NCI-H2107 treated with DMSO at 0.1 percent for 48 hours (cell line): ENCODE measurements at regions not wholly inside any gene's neighbourhood (a gene's known extent, or its start where the extent isn't known, plus 50 kb on each side); places are given as distances from the start of the nearest gene placed in this dataset.

Experiments used
- DNase-seq: peaks from one replicate; lab custom pipeline; 2025; ENCODE audit not compliant: unreplicated experiment; lab: John Stamatoyannopoulos, UW

- DNase-seq: no peak
Measured at GRCh38 chr2:71823526-71823925, 324.1 kb downstream of the CYP26B1 start.

GRCh38 chr2:71822463-71822862 is 325.2 kb downstream of the CYP26B1 start:
- DNase-seq: no peak

- DNase-seq: no peak
Measured at GRCh38 chr2:71821856-71822255, 325.8 kb downstream of the CYP26B1 start.

GRCh38 chr2:71816815-71817214 is 330.8 kb downstream of the CYP26B1 start:
- DNase-seq: no peak

GRCh38 chr2:71815701-71816474 is 331.8 kb downstream of the CYP26B1 start:
- DNase-seq: no peak

GRCh38 chr2:71814885-71815284 is 332.8 kb downstream of the CYP26B1 start:
- DNase-seq: no peak

GRCh38 chr2:71813807-71814470 is 333.7 kb downstream of the CYP26B1 start:
- DNase-seq: no peak

- DNase-seq: no peak
Measured at GRCh38 chr2:71813315-71813714, 334.3 kb downstream of the CYP26B1 start.

- DNase-seq: no peak
Measured at GRCh38 chr2:71812736-71813135, 334.9 kb downstream of the CYP26B1 start.

- DNase-seq: no peak
Measured at GRCh38 chr2:71811726-71812125, 335.9 kb downstream of the CYP26B1 start.

GRCh38 chr2:71811157-71811556 is 336.5 kb downstream of the CYP26B1 start:
- no peak for DNase-seq

- no peak for DNase-seq
Measured at GRCh38 chr2:71807581-71808451, 339.8 kb downstream of the CYP26B1 start.

GRCh38 chr2:71806432-71806831 is 341.2 kb downstream of the CYP26B1 start:
- DNase-seq: no peak

GRCh38 chr2:71804281-71804751 is 343.3 kb downstream of the CYP26B1 start:
- DNase-seq: no peak

GRCh38 chr2:71803398-71803797 is 344.3 kb downstream of the CYP26B1 start:
- DNase-seq: no peak

GRCh38 chr2:71802556-71802955 is 345.1 kb downstream of the CYP26B1 start:
- no peak for DNase-seq

GRCh38 chr2:71801969-71802368 is 345.7 kb downstream of the CYP26B1 start:
- DNase-seq: no peak

- no peak for DNase-seq
Measured at GRCh38 chr2:71801556-71801955, 346.1 kb downstream of the CYP26B1 start.

GRCh38 chr2:71800851-71801250 is 346.8 kb downstream of the CYP26B1 start:
- DNase-seq: no peak

GRCh38 chr2:71800106-71800809 is 346.9 kb downstream of the DYSF start:
- DNase-seq: no peak

GRCh38 chr2:71799013-71799575 is 345.7 kb downstream of the DYSF start:
- no peak for DNase-seq
